GM21723 (cell line): ENCODE measurements at regions not wholly inside any gene's neighbourhood (a gene's known extent, or its start where the extent isn't known, plus 50 kb on each side); places are given as distances from the start of the nearest gene placed in this dataset.

Experiments used
- ATAC-seq: cut with Tn5 transposase; IDR thresholded peaks from one replicate; pipeline ENCODE4 v1.9.1; 2021; ENCODE audit warnings: mild to moderate bottlenecking, moderate library complexity; ENCODE audit not compliant: unreplicated experiment

DNA sequence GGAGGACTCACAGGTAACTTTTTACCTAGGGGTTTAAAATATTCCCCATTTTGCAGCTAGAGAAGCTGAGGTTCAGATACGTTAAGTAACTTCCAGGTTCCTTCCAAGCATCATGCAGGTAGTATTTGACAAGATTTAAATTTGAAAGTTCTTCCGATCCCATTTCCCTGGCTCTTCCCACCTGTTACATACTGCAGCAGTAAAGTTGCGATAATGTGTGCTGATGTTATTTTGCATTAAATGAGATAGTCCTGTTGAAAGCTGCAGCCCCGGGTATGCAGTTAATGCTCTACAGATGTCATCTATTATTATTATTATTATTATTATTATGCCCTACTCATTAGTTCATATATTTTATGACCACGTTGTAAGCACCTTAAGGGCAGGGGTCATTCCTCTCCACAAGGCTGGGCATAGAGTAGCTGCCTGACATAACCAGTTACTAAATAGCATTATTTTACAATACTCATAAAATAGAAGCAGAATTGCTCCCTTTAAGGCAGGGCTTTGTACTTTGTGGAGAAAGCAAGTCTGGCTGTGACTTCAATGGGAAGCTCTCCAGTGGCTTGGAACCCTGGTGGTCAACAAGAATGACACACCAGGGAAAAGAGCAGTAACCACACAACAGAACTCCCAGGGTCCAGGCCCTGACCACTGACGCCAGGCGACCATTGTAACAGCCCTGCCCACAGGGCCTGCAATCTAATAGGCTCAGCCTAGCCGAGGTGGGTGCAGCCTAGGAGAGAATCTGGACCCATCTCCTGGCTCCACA lies 90.8 kb upstream of the CALM2 start:
- no peak for ATAC-seq

DNA sequence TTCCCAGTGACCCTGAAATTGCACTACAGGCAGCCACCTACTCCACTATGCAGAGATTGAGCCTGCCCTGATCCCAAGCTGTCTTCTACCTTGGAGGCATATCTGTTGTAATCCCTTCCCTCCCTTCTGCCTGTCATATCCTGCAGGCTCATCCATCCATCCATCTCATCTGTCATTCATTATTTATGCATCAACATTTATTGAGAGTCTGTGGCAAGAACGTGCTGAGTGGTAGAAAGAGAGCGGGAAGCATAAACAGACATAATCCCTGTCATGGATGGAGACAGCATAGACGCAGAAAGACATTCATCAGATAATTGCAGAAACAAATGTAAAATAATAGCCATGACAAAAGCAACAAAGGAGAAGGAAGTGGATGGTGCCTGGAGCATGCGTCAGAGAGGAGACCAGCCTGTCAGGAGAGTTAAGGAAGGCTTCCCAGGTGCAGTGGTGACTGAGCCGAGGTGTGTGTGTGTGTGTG lies 89.5 kb upstream of the CALM2 start:
- ATAC-seq = no peak

GRCh38 chr2:47265158-47265557 lies 88.8 kb upstream of the CALM2 start:
- no peak for ATAC-seq

DNA sequence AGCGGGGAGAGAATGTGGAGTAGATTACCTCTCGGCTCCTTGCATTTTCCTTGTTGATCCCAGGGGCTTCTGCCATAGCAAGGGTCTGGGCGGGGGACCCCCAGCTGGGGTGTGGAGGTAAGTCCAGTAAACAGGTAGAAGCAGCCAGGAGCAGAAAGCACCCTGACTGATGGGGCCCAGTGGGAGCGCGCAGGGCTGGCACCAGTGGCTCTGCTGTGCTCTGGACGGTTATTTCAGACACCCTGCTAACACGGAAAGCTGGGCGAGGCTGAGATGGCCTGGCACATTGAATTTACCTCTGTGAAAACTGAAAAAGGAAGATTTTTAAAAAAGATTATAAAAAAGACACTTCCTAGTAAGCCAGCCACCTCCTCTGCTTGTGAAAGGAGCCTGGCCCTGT lies 88.4 kb upstream of the CALM2 start:
- ATAC-seq = no peak

DNA sequence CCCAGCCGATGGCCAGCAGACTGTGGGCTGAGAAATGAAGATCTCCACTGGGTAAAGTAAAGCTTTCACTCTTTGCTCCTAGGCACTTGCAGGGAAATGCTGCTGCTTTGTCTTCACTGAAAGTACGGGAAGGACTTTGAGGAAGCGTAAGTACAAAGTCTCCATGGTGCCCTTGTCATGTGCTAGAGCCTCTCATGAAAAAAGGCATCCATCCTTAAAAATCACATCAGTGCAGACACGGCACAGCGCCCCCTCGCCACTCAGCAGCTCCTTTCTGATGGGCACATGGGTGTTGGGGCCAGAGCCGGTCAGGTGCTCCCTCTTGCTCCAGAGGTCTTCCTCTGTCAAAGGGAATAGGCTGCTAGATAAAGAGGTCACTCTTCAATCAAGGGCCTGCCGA lies 87.8 kb upstream of the CALM2 start:
- no peak for ATAC-seq

GRCh38 chr2:47262657-47263056 lies 86.3 kb upstream of the CALM2 start:
- no peak for ATAC-seq

GRCh38 chr2:47260971-47261370 lies 84.7 kb upstream of the CALM2 start:
- ATAC-seq = no peak

DNA sequence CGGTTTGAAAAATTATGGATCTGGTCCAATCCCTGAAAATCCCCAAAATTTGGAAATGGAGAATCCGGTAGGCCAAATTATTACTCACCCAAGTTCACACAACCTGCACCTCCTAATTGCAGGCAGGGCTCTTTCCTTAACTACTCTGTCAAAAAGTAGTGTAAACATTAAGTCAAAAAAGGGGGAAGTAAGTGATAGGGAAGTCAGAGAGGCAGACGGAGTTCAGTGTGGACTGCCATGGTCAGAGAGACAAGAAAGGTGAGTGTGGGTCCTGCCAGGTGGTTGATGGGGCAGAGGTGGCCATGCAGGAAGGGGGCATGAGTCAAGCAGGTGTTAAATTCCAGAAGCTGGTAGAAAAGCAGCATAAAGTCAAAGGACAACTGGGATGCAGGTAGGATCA lies 83.5 kb upstream of the CALM2 start:
- no peak for ATAC-seq

DNA sequence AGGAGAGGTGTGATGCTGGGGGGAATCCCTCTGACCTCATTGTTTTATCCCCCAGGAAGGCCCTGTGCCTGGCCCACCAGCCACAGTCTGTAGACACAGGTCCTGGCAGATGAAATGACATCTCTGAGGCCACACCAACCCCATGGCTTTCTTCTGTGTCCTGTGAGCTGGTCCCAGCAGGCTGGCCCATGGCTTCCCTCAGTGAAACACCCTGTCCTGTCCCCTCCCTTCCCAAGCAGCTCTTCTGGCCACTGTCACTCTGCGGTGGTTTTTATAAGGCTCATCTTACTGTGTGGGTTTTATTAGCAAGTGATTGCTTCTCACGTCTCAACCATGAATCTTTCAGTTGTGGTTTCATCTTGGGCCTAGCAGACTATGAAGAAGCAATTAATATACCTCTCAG lies 81.6 kb upstream of the CALM2 start:
- peak; percentile 65 for ATAC-seq

DNA sequence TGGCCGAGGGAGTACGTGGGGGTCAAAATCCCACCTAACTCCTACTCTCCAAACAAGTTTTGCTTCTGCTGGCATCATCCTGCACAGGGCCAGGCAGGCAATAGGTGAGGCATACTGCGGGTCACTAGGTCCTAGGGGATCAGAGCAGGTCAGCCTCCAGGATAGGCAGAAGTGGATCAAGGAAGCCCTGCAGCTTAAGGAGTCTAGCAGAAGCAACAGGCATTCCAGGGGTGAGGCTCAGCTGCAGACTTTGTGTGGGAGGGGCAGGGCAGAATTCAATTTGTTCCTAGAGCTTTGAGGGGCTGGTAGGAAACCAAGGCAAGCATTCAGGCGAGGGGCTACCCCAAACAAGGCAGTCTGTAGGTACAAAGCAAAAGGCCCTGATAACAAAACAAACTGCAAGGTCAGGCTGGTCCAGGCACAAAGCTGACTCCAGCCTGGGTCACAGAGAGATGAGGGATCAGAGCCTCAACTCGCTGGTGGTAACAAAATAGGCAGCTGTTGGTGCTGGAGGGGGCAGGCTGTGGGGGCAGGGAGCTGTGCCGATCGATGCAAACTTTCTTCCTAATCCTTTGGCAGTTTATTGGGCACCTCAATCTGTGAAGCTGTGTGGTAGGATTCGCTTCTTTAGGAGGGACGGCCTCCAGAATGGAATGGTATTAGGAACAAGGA lies 80.2 kb upstream of the CALM2 start:
- ATAC-seq = no peak

DNA sequence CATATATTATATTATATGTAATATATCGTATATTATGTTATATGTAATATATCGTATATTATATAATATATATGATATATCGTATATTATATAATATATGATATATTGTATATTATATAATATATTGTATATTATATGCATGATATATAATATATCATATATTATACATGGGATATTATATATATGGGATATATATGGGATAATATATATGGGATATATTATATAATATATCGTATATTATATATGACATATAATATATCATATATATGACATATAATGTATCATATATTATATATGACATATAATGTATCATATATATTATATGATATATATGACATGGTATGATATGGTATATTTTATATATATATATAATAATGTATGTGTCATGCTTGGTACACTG lies 79.5 kb upstream of the CALM2 start:
- ATAC-seq = no peak

DNA sequence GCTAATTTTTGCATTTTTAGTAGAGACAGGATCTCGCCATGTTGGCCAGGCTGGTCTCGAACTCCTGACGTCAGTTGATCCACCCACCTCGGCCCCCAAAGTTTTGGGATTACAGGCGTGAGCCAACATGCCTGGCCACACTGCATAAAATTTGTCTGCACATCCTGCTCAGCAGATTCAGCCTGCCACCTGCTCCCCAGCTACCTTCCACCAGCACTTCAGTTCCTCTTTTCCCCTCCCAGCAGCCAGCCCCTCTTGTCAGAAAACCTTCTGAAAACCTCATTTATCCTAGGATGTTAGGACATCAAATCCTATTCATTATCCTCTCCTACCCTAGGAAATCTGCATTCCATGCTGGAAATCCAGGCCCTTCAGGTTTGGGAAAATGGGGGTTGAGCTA lies 78.2 kb upstream of the CALM2 start:
- no peak for ATAC-seq

DNA sequence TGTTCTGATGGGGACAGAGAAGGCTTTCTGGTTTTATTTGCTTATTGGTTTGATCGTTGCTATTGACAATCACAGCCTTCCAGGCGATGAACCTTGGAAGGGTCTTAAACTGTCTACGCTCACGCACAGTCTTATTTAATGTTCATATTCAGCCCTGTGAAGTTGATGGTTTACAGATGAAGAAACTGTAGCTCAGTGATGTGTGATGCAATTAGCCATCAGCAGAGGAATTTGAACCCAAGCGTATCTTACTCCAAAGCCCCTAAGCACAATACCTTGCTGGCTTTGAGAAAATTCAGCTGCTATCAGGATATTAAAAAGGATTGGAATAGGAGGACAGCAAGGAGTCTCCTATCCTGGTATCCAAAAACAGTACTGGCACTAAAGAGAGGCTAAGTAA lies 77.1 kb upstream of the CALM2 start:
- ATAC-seq = no peak

DNA sequence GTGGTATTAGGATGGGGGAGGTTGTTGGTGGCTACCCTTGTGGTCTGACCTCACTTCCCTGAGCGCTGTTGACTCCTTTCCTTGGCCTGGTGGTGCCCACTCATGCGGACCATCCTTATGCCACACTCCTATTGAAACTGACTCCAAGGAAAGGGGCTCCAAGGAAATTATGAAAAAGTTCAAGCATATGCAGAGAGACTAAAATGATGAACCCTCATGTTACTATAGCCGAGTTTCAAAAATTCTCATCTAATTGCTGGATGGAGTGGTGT lies 75.0 kb upstream of the CALM2 start:
- no peak for ATAC-seq

GRCh38 chr2:47250586-47251403 lies 74.5 kb upstream of the CALM2 start:
- ATAC-seq = no peak

- ATAC-seq = no peak
These were observed 73.6 kb upstream of the CALM2 start for GRCh38 chr2:47249931-47250330.

DNA sequence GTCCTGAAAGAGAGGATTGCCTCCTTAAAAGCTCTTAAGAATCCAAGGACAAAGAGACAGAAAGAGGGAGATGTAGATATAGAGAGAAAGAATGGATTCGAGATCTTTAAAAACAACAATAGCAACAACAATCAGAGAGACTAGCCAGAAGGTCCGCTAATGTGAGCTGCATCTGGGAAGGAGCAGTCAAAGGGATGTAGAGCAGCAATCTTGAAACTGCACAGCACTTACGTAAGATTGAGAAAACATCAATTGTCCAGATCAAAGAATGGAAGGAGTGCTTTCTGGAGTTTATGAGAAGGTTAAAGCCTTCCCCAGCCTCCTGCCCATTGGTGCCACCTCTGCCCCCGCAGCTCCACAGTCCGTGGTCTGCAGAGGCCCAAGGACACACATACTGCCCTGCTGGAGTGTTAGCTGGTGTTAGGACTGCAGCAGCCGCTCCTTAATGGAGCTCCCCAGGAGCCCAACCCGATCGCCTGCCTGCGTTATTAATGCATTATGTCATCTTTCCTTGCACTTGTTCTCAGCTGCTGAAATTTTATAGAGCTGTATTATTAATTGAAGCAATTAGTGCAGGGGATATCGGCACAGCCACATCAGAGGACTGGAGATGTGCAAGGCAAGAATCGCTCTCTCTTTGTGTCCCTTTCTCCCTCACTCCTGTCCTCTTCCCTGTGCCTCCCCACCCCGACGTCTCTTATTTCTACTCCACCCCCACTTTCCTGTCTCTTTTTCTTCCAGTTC lies 73.0 kb upstream of the CALM2 start:
- no peak for ATAC-seq

DNA sequence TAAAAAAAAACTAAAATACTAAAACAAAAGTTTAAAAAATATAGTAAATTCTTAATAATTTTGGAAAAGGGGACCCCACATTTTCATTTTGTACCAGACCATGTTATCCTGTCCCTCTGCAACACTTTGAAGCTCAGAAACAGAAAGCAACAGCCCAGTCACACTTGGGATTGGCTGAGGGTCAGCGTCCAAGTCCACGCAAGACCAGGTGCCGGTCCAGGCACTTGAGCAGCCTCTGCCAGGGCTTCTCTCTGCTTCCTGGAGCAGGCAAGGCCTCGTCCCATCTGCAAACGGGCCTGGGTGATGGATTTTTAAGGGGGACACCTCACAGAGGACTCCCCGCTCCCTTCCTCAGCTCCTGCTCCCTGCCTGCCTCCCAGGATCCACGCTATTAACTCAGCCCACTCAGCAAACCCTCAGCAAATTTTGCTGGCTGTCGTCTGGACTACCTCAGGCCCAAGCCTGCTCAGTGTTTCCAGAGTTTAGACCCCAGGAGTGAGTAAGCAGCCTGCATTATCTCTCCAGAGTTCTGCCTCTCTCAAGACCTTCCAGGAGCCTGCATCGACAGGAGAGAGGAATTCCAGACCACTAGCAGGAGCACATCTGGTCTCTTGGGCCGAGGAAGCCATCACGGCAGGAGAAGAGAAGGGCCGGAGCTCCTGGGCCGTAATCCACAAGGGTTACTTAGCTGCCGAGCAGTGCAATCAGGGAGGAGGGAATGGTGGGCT lies 67.4 kb upstream of the CALM2 start:
- no peak for ATAC-seq

DNA sequence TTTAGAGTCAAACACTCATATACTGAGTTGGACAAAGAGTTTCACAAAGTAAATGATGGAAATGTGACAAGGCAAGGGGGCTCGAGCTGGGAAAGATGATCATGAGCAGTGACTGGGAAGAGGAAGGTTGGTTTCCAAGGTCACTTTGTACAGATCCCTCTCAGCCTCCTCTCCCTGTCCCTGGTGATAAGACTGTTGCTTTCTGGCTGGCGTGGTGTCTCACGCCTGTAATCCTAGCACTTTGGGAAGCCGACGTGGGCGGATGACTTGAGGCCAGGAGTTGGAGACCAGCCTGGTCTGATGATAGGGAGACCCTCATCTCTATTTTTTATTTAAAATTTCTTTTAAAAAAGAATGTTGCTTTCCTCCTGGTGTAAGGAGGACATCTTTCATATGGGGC lies 65.4 kb upstream of the CALM2 start:
- no peak for ATAC-seq

- ATAC-seq = no peak
These were observed 63.0 kb upstream of the CALM2 start for GRCh38 chr2:47239119-47239969.
